WTC11 (cell line): ENCODE measurements at regions not wholly inside any gene's neighbourhood (a gene's known extent, or its start where the extent isn't known, plus 50 kb on each side); places are given as distances from the start of the nearest gene placed in this dataset.

Source experiments
- ATAC-seq: fragments of 200-7000 bp; cut with Tn5 transposase; 2 replicates; pipeline ENCODE4 v1.10.0; 2021; ENCODE audit warnings: mild to moderate bottlenecking, moderate library complexity
- CTCF ChIA-PET: fragments of 300-600 bp; sonication (Branson Sonifier 250); formaldehyde crosslinking; loops from one replicate; lab custom pipeline; 2021; ENCODE audit warnings: antibody characterized with exemption; lab: Charles Lee
- POLR2A ChIA-PET: fragments of 350-600 bp; sonication (Branson Sonifier 250); formaldehyde crosslinking; loops from one replicate; lab custom pipeline; 2021; ENCODE audit warnings: antibody characterized with exemption; lab: Charles Lee
- DNase-seq: peaks from one replicate; pipeline ENCODE4 v3.0.0; 2021; ENCODE audit warnings: low spot score
- H3K27ac Mint-ChIP-seq: 2 replicates; pipeline ENCODE4 v1.8.0; 2021; ENCODE audit warnings: mixed read lengths
- H3K27me3 Mint-ChIP-seq: 2 replicates; pipeline ENCODE4 v1.8.0; 2021; ENCODE audit warnings: low read depth, mild to moderate bottlenecking, moderate library complexity, mixed read lengths
- H3K36me3 Mint-ChIP-seq: 2 replicates; pipeline ENCODE4 v1.8.0; 2021; ENCODE audit warnings: mixed read lengths
- H3K4me1 Mint-ChIP-seq: 2 replicates; pipeline ENCODE4 v1.8.0; 2022; ENCODE audit warnings: mixed read lengths
- H3K4me3 Mint-ChIP-seq: 2 replicates; pipeline ENCODE4 v1.8.0; 2021; ENCODE audit warnings: mild to moderate bottlenecking, moderate library complexity, mixed read lengths
- H3K9me3 Mint-ChIP-seq: 2 replicates; pipeline ENCODE4 v1.8.0; 2021; ENCODE audit warnings: mixed read lengths
- GABPB1 ChIP-seq: sonication (generic); formaldehyde crosslinking; IDR thresholded peaks from 2 replicates; pipeline ENCODE4 v1.8.1; 2023; ENCODE audit warnings: mild to moderate bottlenecking, missing genetic modification reagents
- GTF2I ChIP-seq: fragments of 250-450 bp; sonication (Bioruptor Pico); conservative IDR thresholded peaks from 2 replicates; pipeline ENCODE4 v1.4.0; 2021; ENCODE audit warnings: mild to moderate bottlenecking
- HMGA2 ChIP-seq: fragments of 250-450 bp; sonication (Bioruptor Pico); IDR thresholded peaks from 2 replicates; pipeline ENCODE4 v1.4.0; 2021; ENCODE audit warnings: mild to moderate bottlenecking, moderate library complexity
- IRF2 ChIP-seq: sonication (generic); formaldehyde crosslinking; IDR thresholded peaks from 2 replicates; pipeline ENCODE4 v1.8.0; 2022; ENCODE audit warnings: low read depth, missing genetic modification reagents, borderline replicate concordance
- JAZF1 ChIP-seq: fragments of 250-450 bp; sonication (Bioruptor Pico); IDR thresholded peaks from 2 replicates; pipeline ENCODE4 v1.9.0; 2021; ENCODE audit warnings: moderate library complexity, mild to moderate bottlenecking, inconsistent platforms
- KAT7 ChIP-seq: sonication (generic); formaldehyde crosslinking; IDR thresholded peaks from 2 replicates; pipeline ENCODE4 v1.8.1; 2023; ENCODE audit warnings: missing genetic modification reagents, mild to moderate bottlenecking, borderline replicate concordance
- MAX ChIP-seq: sonication (generic); formaldehyde crosslinking; IDR thresholded peaks from 2 replicates; pipeline ENCODE4 v1.8.0; 2022; ENCODE audit warnings: mild to moderate bottlenecking, missing genetic modification reagents
- NFATC4 ChIP-seq: fragments of 250-450 bp; sonication (Bioruptor Pico); IDR thresholded peaks from 2 replicates; pipeline ENCODE4 v1.9.0; 2021; ENCODE audit warnings: mild to moderate bottlenecking
- TEAD4 ChIP-seq: sonication (generic); formaldehyde crosslinking; IDR thresholded peaks from 2 replicates; pipeline ENCODE4 v1.8.0; 2022; ENCODE audit warnings: mild to moderate bottlenecking, missing genetic modification reagents
- ZNF263 ChIP-seq: sonication (generic); formaldehyde crosslinking; IDR thresholded peaks from 2 replicates; pipeline ENCODE4 v1.8.1; 2022; ENCODE audit warnings: low read depth, mild to moderate bottlenecking, moderate library complexity, missing genetic modification reagents
- ZNF281 ChIP-seq: sonication (generic); formaldehyde crosslinking; IDR thresholded peaks from 2 replicates; pipeline ENCODE4 v1.8.0; 2023; ENCODE audit warnings: mild to moderate bottlenecking, missing genetic modification reagents
- ZNF425 ChIP-seq: fragments of 250-450 bp; sonication (Bioruptor Pico); conservative IDR thresholded peaks from 2 replicates; pipeline ENCODE4 v1.9.0; 2021; ENCODE audit warnings: mild to moderate bottlenecking
- ZSCAN18 ChIP-seq: fragments of 250-450 bp; sonication (Bioruptor Pico); IDR thresholded peaks from 2 replicates; pipeline ENCODE4 v2.1.2; 2022; ENCODE audit warnings: mild to moderate bottlenecking, moderate library complexity
- TF ChIP-seq, protein P1 (sequence below): sonication (generic); formaldehyde crosslinking; IDR thresholded peaks from 2 replicates; pipeline ENCODE4 v1.8.1; 2023; ENCODE audit warnings: mild to moderate bottlenecking, missing genetic modification reagents, borderline replicate concordance
- TF ChIP-seq, protein P2 (sequence below): fragments of 250-450 bp; sonication (Bioruptor Pico); IDR thresholded peaks from 2 replicates; pipeline ENCODE4 v1.8.0; 2021; ENCODE audit warnings: mild to moderate bottlenecking
- TF ChIP-seq, protein P3 (sequence below): sonication (generic); formaldehyde crosslinking; IDR thresholded peaks from 2 replicates; pipeline ENCODE4 v1.8.0; 2022; ENCODE audit warnings: missing genetic modification reagents

GRCh38 chr11:116647305-116648080, 125.3 kb downstream of the BUD13 start:
- Mint-ChIP-seq H3K27ac (no peak overlapping the region), H3K27me3 (no peaks in the 10 kb centered on the region), H3K4me1 (peaks cover 17% of the 10 kb centered on the region), H3K4me3 (no peak overlapping the region), H3K36me3 (no peaks in the 10 kb centered on the region), H3K9me3 (peaks cover 5% of the 10 kb centered on the region)
- DNase-seq (no peak), ATAC-seq (no peak)
- ChIA-PET POLR2A (no interaction called here), CTCF (no interaction called here)
- TF ChIP-seq ZNF281 (CRISPR knock-in tag): no peak
- no peak for TF ChIP-seq TEAD4 (CRISPR knock-in tag)
- no peak for TF ChIP-seq IRF2
- TF ChIP-seq JAZF1 (CRISPR knock-in tag): no peak
- no peak for TF ChIP-seq NFATC4 (CRISPR knock-in tag)
- TF ChIP-seq, protein P1, sequence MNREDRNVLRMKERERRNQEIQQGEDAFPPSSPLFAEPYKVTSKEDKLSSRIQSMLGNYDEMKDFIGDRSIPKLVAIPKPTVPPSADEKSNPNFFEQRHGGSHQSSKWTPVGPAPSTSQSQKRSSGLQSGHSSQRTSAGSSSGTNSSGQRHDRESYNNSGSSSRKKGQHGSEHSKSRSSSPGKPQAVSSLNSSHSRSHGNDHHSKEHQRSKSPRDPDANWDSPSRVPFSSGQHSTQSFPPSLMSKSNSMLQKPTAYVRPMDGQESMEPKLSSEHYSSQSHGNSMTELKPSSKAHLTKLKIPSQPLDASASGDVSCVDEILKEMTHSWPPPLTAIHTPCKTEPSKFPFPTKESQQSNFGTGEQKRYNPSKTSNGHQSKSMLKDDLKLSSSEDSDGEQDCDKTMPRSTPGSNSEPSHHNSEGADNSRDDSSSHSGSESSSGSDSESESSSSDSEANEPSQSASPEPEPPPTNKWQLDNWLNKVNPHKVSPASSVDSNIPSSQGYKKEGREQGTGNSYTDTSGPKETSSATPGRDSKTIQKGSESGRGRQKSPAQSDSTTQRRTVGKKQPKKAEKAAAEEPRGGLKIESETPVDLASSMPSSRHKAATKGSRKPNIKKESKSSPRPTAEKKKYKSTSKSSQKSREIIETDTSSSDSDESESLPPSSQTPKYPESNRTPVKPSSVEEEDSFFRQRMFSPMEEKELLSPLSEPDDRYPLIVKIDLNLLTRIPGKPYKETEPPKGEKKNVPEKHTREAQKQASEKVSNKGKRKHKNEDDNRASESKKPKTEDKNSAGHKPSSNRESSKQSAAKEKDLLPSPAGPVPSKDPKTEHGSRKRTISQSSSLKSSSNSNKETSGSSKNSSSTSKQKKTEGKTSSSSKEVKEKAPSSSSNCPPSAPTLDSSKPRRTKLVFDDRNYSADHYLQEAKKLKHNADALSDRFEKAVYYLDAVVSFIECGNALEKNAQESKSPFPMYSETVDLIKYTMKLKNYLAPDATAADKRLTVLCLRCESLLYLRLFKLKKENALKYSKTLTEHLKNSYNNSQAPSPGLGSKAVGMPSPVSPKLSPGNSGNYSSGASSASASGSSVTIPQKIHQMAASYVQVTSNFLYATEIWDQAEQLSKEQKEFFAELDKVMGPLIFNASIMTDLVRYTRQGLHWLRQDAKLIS: no peak
- no peak for TF ChIP-seq MAX (CRISPR knock-in tag)
- TF ChIP-seq ZNF263: no peak
- TF ChIP-seq GABPB1 (CRISPR knock-in tag): no peak
- TF ChIP-seq, protein P2, sequence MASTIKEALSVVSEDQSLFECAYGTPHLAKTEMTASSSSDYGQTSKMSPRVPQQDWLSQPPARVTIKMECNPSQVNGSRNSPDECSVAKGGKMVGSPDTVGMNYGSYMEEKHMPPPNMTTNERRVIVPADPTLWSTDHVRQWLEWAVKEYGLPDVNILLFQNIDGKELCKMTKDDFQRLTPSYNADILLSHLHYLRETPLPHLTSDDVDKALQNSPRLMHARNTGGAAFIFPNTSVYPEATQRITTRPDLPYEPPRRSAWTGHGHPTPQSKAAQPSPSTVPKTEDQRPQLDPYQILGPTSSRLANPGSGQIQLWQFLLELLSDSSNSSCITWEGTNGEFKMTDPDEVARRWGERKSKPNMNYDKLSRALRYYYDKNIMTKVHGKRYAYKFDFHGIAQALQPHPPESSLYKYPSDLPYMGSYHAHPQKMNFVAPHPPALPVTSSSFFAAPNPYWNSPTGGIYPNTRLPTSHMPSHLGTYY (CRISPR knock-in tag): no peak
- no peak for TF ChIP-seq HMGA2 (CRISPR knock-in tag)
- no peak for TF ChIP-seq GTF2I (CRISPR knock-in tag)
- TF ChIP-seq KAT7 (CRISPR knock-in tag): no peak
- TF ChIP-seq, protein P3, sequence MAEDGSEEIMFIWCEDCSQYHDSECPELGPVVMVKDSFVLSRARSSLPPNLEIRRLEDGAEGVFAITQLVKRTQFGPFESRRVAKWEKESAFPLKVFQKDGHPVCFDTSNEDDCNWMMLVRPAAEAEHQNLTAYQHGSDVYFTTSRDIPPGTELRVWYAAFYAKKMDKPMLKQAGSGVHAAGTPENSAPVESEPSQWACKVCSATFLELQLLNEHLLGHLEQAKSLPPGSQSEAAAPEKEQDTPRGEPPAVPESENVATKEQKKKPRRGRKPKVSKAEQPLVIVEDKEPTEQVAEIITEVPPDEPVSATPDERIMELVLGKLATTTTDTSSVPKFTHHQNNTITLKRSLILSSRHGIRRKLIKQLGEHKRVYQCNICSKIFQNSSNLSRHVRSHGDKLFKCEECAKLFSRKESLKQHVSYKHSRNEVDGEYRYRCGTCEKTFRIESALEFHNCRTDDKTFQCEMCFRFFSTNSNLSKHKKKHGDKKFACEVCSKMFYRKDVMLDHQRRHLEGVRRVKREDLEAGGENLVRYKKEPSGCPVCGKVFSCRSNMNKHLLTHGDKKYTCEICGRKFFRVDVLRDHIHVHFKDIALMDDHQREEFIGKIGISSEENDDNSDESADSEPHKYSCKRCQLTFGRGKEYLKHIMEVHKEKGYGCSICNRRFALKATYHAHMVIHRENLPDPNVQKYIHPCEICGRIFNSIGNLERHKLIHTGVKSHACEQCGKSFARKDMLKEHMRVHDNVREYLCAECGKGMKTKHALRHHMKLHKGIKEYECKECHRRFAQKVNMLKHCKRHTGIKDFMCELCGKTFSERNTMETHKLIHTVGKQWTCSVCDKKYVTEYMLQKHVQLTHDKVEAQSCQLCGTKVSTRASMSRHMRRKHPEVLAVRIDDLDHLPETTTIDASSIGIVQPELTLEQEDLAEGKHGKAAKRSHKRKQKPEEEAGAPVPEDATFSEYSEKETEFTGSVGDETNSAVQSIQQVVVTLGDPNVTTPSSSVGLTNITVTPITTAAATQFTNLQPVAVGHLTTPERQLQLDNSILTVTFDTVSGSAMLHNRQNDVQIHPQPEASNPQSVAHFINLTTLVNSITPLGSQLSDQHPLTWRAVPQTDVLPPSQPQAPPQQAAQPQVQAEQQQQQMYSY (CRISPR knock-in tag): no peak
- no peak for TF ChIP-seq ZSCAN18
- no peak for TF ChIP-seq ZNF425 (CRISPR knock-in tag)
